Keratinocyte (primary cell): ENCODE measurements at regions not wholly inside any gene's neighbourhood (a gene's known extent, or its start where the extent isn't known, plus 50 kb on each side); places are given as distances from the start of the nearest gene placed in this dataset.

ENCODE experiments used
- DNase-seq: peaks from one replicate; pipeline ENCODE4 v3.0.0-alpha.2; 2011; ENCODE audit warnings: low read depth, missing footprints, low spot score
- FAIRE-seq: peaks from 2 replicates; lab custom pipeline; 2011; peaks lifted over from hg19 to GRCh38; lab: Jason Lieb, UNC
- H2AFZ ChIP-seq: 2 replicates; pipeline ENCODE4 v1.6.0; 2012; ENCODE audit warnings: low read length, control low read depth, inconsistent platforms; ENCODE audit not compliant: control insufficient read depth
- H3K27ac ChIP-seq: 2 replicates; pipeline ENCODE4 v1.5.1; 2011; ENCODE audit warnings: low read length; ENCODE audit not compliant: control insufficient read depth, insufficient read depth
- H3K27me3 ChIP-seq: 3 replicates; pipeline ENCODE4 v1.6.0; 2011; ENCODE audit warnings: low read length; ENCODE audit not compliant: control insufficient read depth, insufficient read depth; ENCODE audit errors: extremely low read depth
- H3K36me3 ChIP-seq, 2 experiments: 2 replicates in 1 of 2; 3 replicates in 1 of 2; pipeline ENCODE4 v1.5.1; 2011; ENCODE audit warnings: low read length in 2 of 2, mild to moderate bottlenecking in 1 of 2; ENCODE audit not compliant: control insufficient read depth in 2 of 2, insufficient read depth in 2 of 2; ENCODE audit errors: extremely low read depth in 1 of 2
- H3K4me1 ChIP-seq: 3 replicates; pipeline ENCODE4 v1.5.1; 2011; ENCODE audit warnings: low read length; ENCODE audit not compliant: control insufficient read depth, insufficient read depth; ENCODE audit errors: extremely low read depth
- H3K4me2 ChIP-seq: 3 replicates; pipeline ENCODE4 v1.6.0; 2011; ENCODE audit warnings: low read depth, low read length; ENCODE audit not compliant: control insufficient read depth, insufficient read depth; ENCODE audit errors: extremely low read depth
- H3K4me3 ChIP-seq, 3 experiments: fragments of 200-600 bp in 1 of 3; sonication (generic) in 1 of 3; 2 replicates in 2 of 3; 3 replicates in 1 of 3; pipeline ENCODE4 v1.5.1; 2011 to 2016; ENCODE audit warnings: low read length in 3 of 3, mild to moderate bottlenecking in 3 of 3, control low read depth in 2 of 3, inconsistent platforms in 1 of 3, low read depth in 1 of 3, mixed read lengths in 1 of 3, mixed run types in 1 of 3, moderate library complexity in 1 of 3; ENCODE audit not compliant: control insufficient read depth in 2 of 3, insufficient read depth in 2 of 3; ENCODE audit errors: extremely low read depth in 1 of 3
- H3K79me2 ChIP-seq: 2 replicates; pipeline ENCODE4 v1.6.0; 2012; ENCODE audit warnings: low read length; ENCODE audit not compliant: control insufficient read depth, insufficient read depth
- H3K9ac ChIP-seq: 3 replicates; pipeline ENCODE4 v1.6.0; 2011; ENCODE audit warnings: low read length; ENCODE audit not compliant: control insufficient read depth, insufficient read depth; ENCODE audit errors: extremely low read depth
- H3K9me1 ChIP-seq: 3 replicates; pipeline ENCODE4 v1.6.0; 2011; ENCODE audit warnings: low read length; ENCODE audit not compliant: control insufficient read depth, insufficient read depth; ENCODE audit errors: extremely low read depth
- H3K9me3 ChIP-seq: 2 replicates; pipeline ENCODE4 v1.5.1; 2012; ENCODE audit warnings: low read depth, low read length; ENCODE audit not compliant: control insufficient read depth
- H4K20me1 ChIP-seq: 3 replicates; pipeline ENCODE4 v1.6.0; 2011; ENCODE audit warnings: low read length; ENCODE audit not compliant: control insufficient read depth, insufficient read depth; ENCODE audit errors: extremely low read depth
- CTCF ChIP-seq, 3 experiments: IDR thresholded peaks in 1 of 3; conservative IDR thresholded peaks in 1 of 3; optimal IDR thresholded peaks in 1 of 3; 2 replicates in 2 of 3; 3 replicates in 1 of 3; pipeline versions ENCODE3 to v1.5.1; 2011; ENCODE audit warnings: low read length in 3 of 3, mild to moderate bottlenecking in 3 of 3, moderate library complexity in 2 of 3, control low read depth in 1 of 3, inconsistent platforms in 1 of 3; ENCODE audit not compliant: insufficient read depth in 2 of 3; ENCODE audit errors: extremely low read depth in 1 of 3
- EZH2 ChIP-seq: IDR thresholded peaks from one replicate; pipeline ENCODE4 v1.6.1; 2012; ENCODE audit warnings: inconsistent platforms, mild to moderate bottlenecking, low read length, moderate library complexity
- dilution Hi-C: fragments of 300-500 bp; cut with MboI; formaldehyde crosslinking; loops from one replicate; pipeline ENCODE4 v1.7.0; 2020; ENCODE audit warnings: low sequenced_read_pairs; ENCODE audit not compliant: extremely low pct_ligation_motif_present

GRCh38 chr12:93108985-93109384 lies 179.9 kb upstream of the EEA1 start:
- FAIRE-seq (no peak), DNase-seq (no peak)
- Histone ChIP-seq H3K4me3 (no peak overlapping the region), H4K20me1 (no peaks in the 10 kb centered on the region), H3K9me1 (no peaks in the 10 kb centered on the region), H3K4me1 (peaks cover 13% of the 10 kb centered on the region), H3K27ac (no peak overlapping the region), H3K27me3 (no peaks in the 10 kb centered on the region), H3K79me2 (no peaks in the 10 kb centered on the region), H3K36me3 (no peaks in the 10 kb centered on the region), H2AFZ (no peak overlapping the region), H3K9me3 (no peaks in the 10 kb centered on the region), H3K4me2 (no peak overlapping the region), H3K9ac (no peak overlapping the region)
- dilution Hi-C loops = no loop called here
- no peak for TF ChIP-seq CTCF (optimal IDR thresholded peaks at IDR 0.05 in 1 of 3, IDR thresholded peaks at IDR 0.05 in 1 of 3, conservative IDR thresholded peaks at IDR 0.05 in 1 of 3; ENCODE audit: extremely low read depth in 1 of 3, insufficient read depth in 2 of 3, low read length in 3 of 3)
- no peak for TF ChIP-seq EZH2

GRCh38 chr12:93109551-93110203 lies 180.6 kb upstream of the EEA1 start:
- H3K4me2 ChIP-seq = no peak overlapping the region
- no peak overlapping the region for H2AFZ ChIP-seq
- H3K36me3 ChIP-seq = no peaks in the 10 kb centered on the region
- peaks cover 13% of the 10 kb centered on the region for H3K4me1 ChIP-seq
- TF ChIP-seq EZH2 (no peak), CTCF (optimal IDR thresholded peaks at IDR 0.05 in 1 of 3, IDR thresholded peaks at IDR 0.05 in 1 of 3, conservative IDR thresholded peaks at IDR 0.05 in 1 of 3; ENCODE audit: extremely low read depth in 1 of 3, insufficient read depth in 2 of 3, low read length in 3 of 3) (no peak)
- H4K20me1 ChIP-seq = no peaks in the 10 kb centered on the region
- no peaks in the 10 kb centered on the region for H3K9me1 ChIP-seq
- H3K27ac ChIP-seq = no peak overlapping the region
- H3K4me3 ChIP-seq = no peak overlapping the region
- FAIRE-seq = no peak
- no peak for DNase-seq
- no peaks in the 10 kb centered on the region for H3K9me3 ChIP-seq
- no peak overlapping the region for H3K9ac ChIP-seq
- H3K27me3 ChIP-seq = no peaks in the 10 kb centered on the region
- dilution Hi-C loops = no loop called here
- no peaks in the 10 kb centered on the region for H3K79me2 ChIP-seq
